K562 (cell line): ENCODE measurements at regions not wholly inside any gene's neighbourhood (a gene's known extent, or its start where the extent isn't known, plus 50 kb on each side); places are given as distances from the start of the nearest gene placed in this dataset.

Experiments
- ATAC-seq: fragments of 200-7000 bp; cut with Tn5 transposase; 3 replicates; pipeline ENCODE4 v1.9.1; 2020; ENCODE audit warnings: moderate library complexity
- BruUV-seq: library from RNA; stranded (reverse); fragments of 400-500 nt; replicated peaks from 2 replicates; lab custom pipeline; 2021; lab: Mats Ljungman, UMichigan
- CTCF ChIA-PET: fragments of 300-600 bp; formaldehyde crosslinking; extraction: SDS; loops from one replicate; lab custom pipeline; 2021; ENCODE audit warnings: low intra/inter-chr PET ratio; lab: Yijun Ruan, JAX
- POLR2A ChIA-PET: fragments of 300-600, 350-650 bp; sonication (Branson Sonifier 250); formaldehyde crosslinking; extraction: SDS; loops from one replicate; lab custom pipeline; 2021; ENCODE audit warnings: antibody characterized with exemption, inconsistent platforms; lab: Yijun Ruan, JAX
- DNase-seq, 4 experiments: peaks; one replicate each; pipeline versions ENCODE4 v3.0.0 to v3.0.0-alpha.2; 2011 to 2018; ENCODE audit warnings: low spot score in 3 of 4, mixed read lengths in 3 of 4; ENCODE audit errors: extremely low read depth in 1 of 4
- FAIRE-seq: peaks from 2 replicates; lab custom pipeline; 2011; peaks lifted over from hg19 to GRCh38; lab: Jason Lieb, UNC
- H2AFZ ChIP-seq: 2 replicates; pipeline ENCODE4 v1.6.0; 2011; ENCODE audit warnings: low read depth, low read length, control low read depth, inconsistent platforms
- H3K27ac ChIP-seq: fragments of 200-600 bp; 3 replicates; pipeline ENCODE4 v1.8.0; 2011; ENCODE audit warnings: low read depth, mild to moderate bottlenecking, control low read depth, inconsistent platforms, low read length, moderate library complexity, mixed read lengths; ENCODE audit errors: extremely low read depth
- H3K27me3 ChIP-seq, 2 experiments: fragments of 300-600 bp in 1 of 2; 2 replicates in 1 of 2; 3 replicates in 1 of 2; pipeline versions ENCODE4 v1.6.0 to v1.8.0; 2011; ENCODE audit warnings: inconsistent platforms in 2 of 2, low read length in 2 of 2, mild to moderate bottlenecking in 1 of 2, mixed read lengths in 1 of 2, moderate library complexity in 1 of 2; ENCODE audit not compliant: control insufficient read depth in 2 of 2, insufficient read depth in 2 of 2
- H3K36me3 ChIP-seq: fragments of 300-600 bp; 3 replicates; pipeline ENCODE4 v1.8.0; 2011; ENCODE audit warnings: mild to moderate bottlenecking, low read length, inconsistent platforms; ENCODE audit not compliant: control insufficient read depth, insufficient read depth
- H3K4me1 ChIP-seq, 2 experiments: fragments of 200-600 bp in 1 of 2; replicated peaks in 1 of 2; 2 replicates in 1 of 2; 3 replicates in 1 of 2; pipeline versions ENCODE4 v1.5.1 to v1.8.0; 2011; ENCODE audit warnings: inconsistent platforms in 2 of 2, low read length in 2 of 2, mild to moderate bottlenecking in 1 of 2, mixed read lengths in 1 of 2, moderate library complexity in 1 of 2; ENCODE audit not compliant: control insufficient read depth in 2 of 2, insufficient read depth in 2 of 2
- H3K4me2 ChIP-seq: 2 replicates; pipeline ENCODE4 v1.6.1; 2011; ENCODE audit warnings: low read length, control low read depth, inconsistent platforms, mixed read lengths; ENCODE audit not compliant: insufficient read depth
- H3K4me3 ChIP-seq: fragments of 200-600 bp; sonication (generic), shearing (Covaris generic); 2 replicates; pipeline ENCODE4 v1.5.1; 2016; ENCODE audit warnings: control low read depth, inconsistent platforms
- H3K79me2 ChIP-seq: fragments of 200-600 bp; 3 replicates; pipeline ENCODE4 v1.8.0; 2011; ENCODE audit warnings: low read length, inconsistent platforms; ENCODE audit not compliant: control insufficient read depth, insufficient read depth
- H3K9ac ChIP-seq, 2 experiments: 2 replicates each; pipeline versions ENCODE4 v1.6.0 to v1.6.1; 2011; ENCODE audit warnings: low read depth in 2 of 2, low read length in 2 of 2, control low read depth in 1 of 2, inconsistent platforms in 1 of 2, mild to moderate bottlenecking in 1 of 2, mixed read lengths in 1 of 2; ENCODE audit not compliant: insufficient read depth in 1 of 2
- H3K9me1 ChIP-seq: one replicate; pipeline ENCODE4 v1.6.0; 2011; ENCODE audit warnings: inconsistent platforms, mild to moderate bottlenecking, low read length, moderate library complexity; ENCODE audit not compliant: control insufficient read depth, insufficient read depth
- H3K9me3 ChIP-seq: replicated peaks from 2 replicates; pipeline ENCODE4 v1.5.1; 2011; ENCODE audit warnings: low read depth, low read length, inconsistent platforms; ENCODE audit not compliant: control insufficient read depth, insufficient read depth
- H4K20me1 ChIP-seq: replicated peaks from 2 replicates; pipeline ENCODE4 v1.6.1; 2011; ENCODE audit warnings: low read length, inconsistent platforms, mixed read lengths; ENCODE audit not compliant: control insufficient read depth, insufficient read depth
- BACH1 ChIP-seq: fragments of 200-800 bp; sonication (Bioruptor generic); IDR thresholded peaks from 2 replicates; pipeline ENCODE4 v1.6.1; 2016; ENCODE audit warnings: missing genetic modification characterization, missing compliant biosample characterization
- BCOR ChIP-seq: fragments of 450-650 bp; IDR thresholded peaks from 2 replicates; pipeline ENCODE4 v1.6.1; 2016
- BDP1 ChIP-seq: IDR thresholded peaks from 3 replicates; pipeline ENCODE4 v1.6.1; 2011; ENCODE audit not compliant: insufficient read length, insufficient read depth
- CBX5 ChIP-seq: IDR thresholded peaks from 2 replicates; pipeline ENCODE4 v1.6.1; 2014; ENCODE audit warnings: low read depth, borderline replicate concordance
- IFI16 ChIP-seq: fragments of 250-450 bp; sonication (Bioruptor Pico); IDR thresholded peaks from 2 replicates; pipeline ENCODE4 v2.1.2; 2022; ENCODE audit warnings: mild to moderate bottlenecking, inconsistent platforms
- JUN ChIP-seq, 2 experiments: sonication (generic) in 1 of 2; formaldehyde crosslinking in 1 of 2; IDR thresholded peaks; 2 replicates each; pipeline versions ENCODE4 v1.6.1 to v1.8.0; 2012 to 2022; ENCODE audit warnings: borderline replicate concordance in 2 of 2, mild to moderate bottlenecking in 2 of 2, improper control_type of control experiment in 1 of 2, low read depth in 1 of 2, low read length in 1 of 2, missing genetic modification reagents in 1 of 2
- MCM5 ChIP-seq: fragments of 450-650 bp; IDR thresholded peaks from 2 replicates; pipeline ENCODE4 v1.6.1; 2016; ENCODE audit warnings: low read depth
- NFRKB ChIP-seq: fragments of 450-650 bp; IDR thresholded peaks from 2 replicates; pipeline ENCODE4 v1.6.1; 2016; ENCODE audit warnings: low read depth
- RFX5 ChIP-seq: IDR thresholded peaks from 2 replicates; pipeline ENCODE4 v1.6.1; 2011; ENCODE audit warnings: low read depth, mild to moderate bottlenecking, improper control_type of control experiment, low read length
- SMAD3 ChIP-seq: fragments of 450-650 bp; formaldehyde crosslinking; conservative IDR thresholded peaks from 2 replicates; pipeline ENCODE4 v1.4.0; 2020; ENCODE audit warnings: mild to moderate bottlenecking
- SP1 ChIP-seq: sonication (generic); formaldehyde crosslinking; IDR thresholded peaks from 2 replicates; pipeline ENCODE4 v1.8.1; 2022; ENCODE audit warnings: mild to moderate bottlenecking, missing genetic modification reagents
- STAT5B ChIP-seq: fragments of 250-450 bp; sonication (Bioruptor Pico); IDR thresholded peaks from 2 replicates; pipeline ENCODE4 v1.8.0; 2021; ENCODE audit warnings: mild to moderate bottlenecking, inconsistent platforms
- THAP12 ChIP-seq: fragments of 250-450 bp; sonication (Bioruptor Pico); IDR thresholded peaks from 2 replicates; pipeline ENCODE4 v1.9.0; 2021; ENCODE audit warnings: mild to moderate bottlenecking, inconsistent platforms
- ZKSCAN8 ChIP-seq: fragments of 200-800 bp; sonication (Bioruptor generic); IDR thresholded peaks from 2 replicates; pipeline ENCODE4 v1.6.1; 2016; ENCODE audit warnings: missing genetic modification characterization, missing compliant biosample characterization
- ZNF518B ChIP-seq: fragments of 250-450 bp; sonication (Bioruptor Pico); IDR thresholded peaks from 2 replicates; pipeline ENCODE4 v1.5.0; 2021; ENCODE audit warnings: mild to moderate bottlenecking, moderate library complexity
- ZNF583 ChIP-seq: fragments of 250-450 bp; sonication (Bioruptor Pico); IDR thresholded peaks from 2 replicates; pipeline ENCODE4 v1.4.0; 2020
- WGBS: fragments of 100-300 bp; shearing (Covaris generic); methylation state at CpG from one replicate; pipeline ENCODE4 v1.1.6; 2016; ENCODE audit warnings: low coverage, mixed read lengths; ENCODE audit not compliant: insufficient coverage; ENCODE audit errors: missing lambda C conversion rate; 5-methylcytosine and 5-hydroxymethylcytosine counted together
- in situ Hi-C: fragments of 300-500 bp; cut with MboI; formaldehyde crosslinking; loops from 4 replicates; pipeline ENCODE4 v1.15.0; 2018; ENCODE audit warnings: inconsistent platforms, mixed read lengths
- intact Hi-C: fragments of 100-400 bp; cut with micrococcal nuclease; formaldehyde crosslinking; loops from 2 replicates; pipeline ENCODE4 v1.14.2; 2022
- TF ChIP-seq, protein P1 (sequence below): sonication (generic); formaldehyde crosslinking; IDR thresholded peaks from 2 replicates; pipeline ENCODE4 v1.8.0; 2022; ENCODE audit warnings: missing genetic modification reagents, mild to moderate bottlenecking, borderline replicate concordance

GRCh38 chr2:51880153-51880552 lies 848.2 kb upstream of the NRXN1 start:
- no peak for DNase-seq

More at GRCh38 chr2:51880153-51880552, 848.2 kb upstream of the NRXN1 start:
- Histone ChIP-seq H3K4me1 (no peaks in the 10 kb centered on the region), H3K9ac (no peak overlapping the region), H3K27me3 (no peaks in the 10 kb centered on the region), H3K9me3 (no peaks in the 10 kb centered on the region; the same call in 1 of the 2 replicates), H4K20me1 (no peaks in the 10 kb centered on the region), H3K27ac (no peak overlapping the region)
- POLR2A ChIA-PET, result no interaction called here
- intact Hi-C loops, result no loop called here
- no peak for ATAC-seq
- TF ChIP-seq ZNF518B (CRISPR knock-in tag) (no peak), JUN (IDR thresholded peaks at IDR 0.05; ENCODE audit: borderline replicate concordance, low read depth, low read length) (no peak), JUN (CRISPR knock-in tag; IDR thresholded peaks at IDR 0.05; ENCODE audit: borderline replicate concordance) (no peak), MCM5 (no peak), CBX5 (no peak), BCOR (no peak), BACH1 (no peak), SP1 (no peak), THAP12 (CRISPR knock-in tag) (no peak), SMAD3 (CRISPR knock-in tag) (no peak), NFRKB (no peak), IFI16 (CRISPR knock-in tag) (no peak), ZKSCAN8 (CRISPR knock-in tag) (no peak), STAT5B (CRISPR knock-in tag) (no peak), BDP1 (no peak), ZNF583 (CRISPR knock-in tag) (no peak), RFX5 (no peak)
- TF ChIP-seq, protein P1, sequence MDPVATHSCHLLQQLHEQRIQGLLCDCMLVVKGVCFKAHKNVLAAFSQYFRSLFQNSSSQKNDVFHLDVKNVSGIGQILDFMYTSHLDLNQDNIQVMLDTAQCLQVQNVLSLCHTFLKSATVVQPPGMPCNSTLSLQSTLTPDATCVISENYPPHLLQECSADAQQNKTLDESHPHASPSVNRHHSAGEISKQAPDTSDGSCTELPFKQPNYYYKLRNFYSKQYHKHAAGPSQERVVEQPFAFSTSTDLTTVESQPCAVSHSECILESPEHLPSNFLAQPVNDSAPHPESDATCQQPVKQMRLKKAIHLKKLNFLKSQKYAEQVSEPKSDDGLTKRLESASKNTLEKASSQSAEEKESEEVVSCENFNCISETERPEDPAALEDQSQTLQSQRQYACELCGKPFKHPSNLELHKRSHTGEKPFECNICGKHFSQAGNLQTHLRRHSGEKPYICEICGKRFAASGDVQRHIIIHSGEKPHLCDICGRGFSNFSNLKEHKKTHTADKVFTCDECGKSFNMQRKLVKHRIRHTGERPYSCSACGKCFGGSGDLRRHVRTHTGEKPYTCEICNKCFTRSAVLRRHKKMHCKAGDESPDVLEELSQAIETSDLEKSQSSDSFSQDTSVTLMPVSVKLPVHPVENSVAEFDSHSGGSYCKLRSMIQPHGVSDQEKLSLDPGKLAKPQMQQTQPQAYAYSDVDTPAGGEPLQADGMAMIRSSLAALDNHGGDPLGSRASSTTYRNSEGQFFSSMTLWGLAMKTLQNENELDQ (CRISPR knock-in tag), result no peak
- TF ChIP-seq, all 486 proteins: peak for 0
- Histone ChIP-seq H3K4me2 (no peak overlapping the region), H3K4me3 (no peak overlapping the region), H3K9me1 (no peaks in the 10 kb centered on the region), H3K36me3 (no peaks in the 10 kb centered on the region), H3K79me2 (no peaks in the 10 kb centered on the region), H2AFZ (no peak overlapping the region)
- CTCF ChIA-PET, result no interaction called here
- 0% methylated on average over 1 of the region's 1 CpG for WGBS
- in situ Hi-C loops, result no loop called here
- FAIRE-seq, result no peak
- BruUV-seq, result no TSS peak
